NCI-H2081 treated with DMSO at 0.1 percent for 48 hours (cell line): ENCODE measurements at regions not wholly inside any gene's neighbourhood (a gene's known extent, or its start where the extent isn't known, plus 50 kb on each side); places are given as distances from the start of the nearest gene placed in this dataset.

ENCODE experiments used
- DNase-seq: peaks from one replicate; lab custom pipeline; 2025; lab: John Stamatoyannopoulos, UW

GRCh38 chr18:56278421-56279003, 359.9 kb downstream of the TXNL1 start:
- no peak for DNase-seq

DNA sequence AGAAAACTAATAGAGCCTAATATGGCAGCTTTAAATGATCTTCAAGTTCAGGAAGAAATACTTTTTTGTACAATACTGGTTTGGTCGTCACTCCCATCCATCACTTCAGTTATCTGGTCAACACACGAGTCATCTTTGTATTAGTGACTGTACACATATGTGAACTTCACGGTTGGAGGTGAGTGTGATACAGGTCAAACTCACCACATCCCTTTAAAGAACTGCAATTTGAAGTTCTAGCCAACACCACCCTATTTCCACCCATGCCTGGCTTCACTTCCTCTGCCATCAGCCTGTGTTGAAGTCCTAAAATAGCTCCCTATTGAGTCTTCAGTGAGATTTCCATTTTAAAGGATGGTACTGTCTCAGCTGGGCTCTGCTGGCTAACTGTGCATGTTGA, 361.9 kb downstream of the TXNL1 start:
- DNase-seq, result no peak

DNA sequence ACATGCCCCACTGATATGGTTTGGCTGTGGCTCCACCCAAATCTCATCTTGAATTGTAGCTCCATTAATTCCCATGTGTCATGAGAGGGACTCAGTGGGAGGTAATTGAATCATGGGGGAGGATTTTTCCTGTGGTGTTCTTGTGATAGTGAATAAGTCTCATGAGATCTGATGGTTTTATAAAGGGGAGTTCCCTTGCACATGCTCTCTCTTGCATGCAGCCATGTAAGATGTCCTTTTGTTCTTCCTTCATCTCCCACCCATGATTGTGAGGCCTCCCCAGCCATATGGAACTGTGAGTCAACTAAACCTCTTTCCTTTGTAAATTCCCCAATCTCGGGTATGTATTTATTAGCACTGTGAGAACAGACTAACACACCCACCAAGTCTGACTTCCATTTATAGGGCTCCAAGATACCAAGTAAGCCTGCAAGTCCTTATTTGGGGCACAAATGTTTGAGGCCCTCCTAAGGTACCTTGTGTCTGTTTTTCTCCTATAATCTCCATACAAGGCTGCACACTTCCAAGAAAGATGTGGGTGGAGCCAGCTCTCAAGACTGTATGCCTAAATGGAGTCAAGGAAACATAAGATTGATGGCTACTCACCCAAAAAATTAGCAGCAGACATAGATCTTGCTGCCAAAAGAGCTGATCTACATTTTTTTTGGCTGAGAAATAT, 364.7 kb downstream of the TXNL1 start:
- no peak for DNase-seq

DNA sequence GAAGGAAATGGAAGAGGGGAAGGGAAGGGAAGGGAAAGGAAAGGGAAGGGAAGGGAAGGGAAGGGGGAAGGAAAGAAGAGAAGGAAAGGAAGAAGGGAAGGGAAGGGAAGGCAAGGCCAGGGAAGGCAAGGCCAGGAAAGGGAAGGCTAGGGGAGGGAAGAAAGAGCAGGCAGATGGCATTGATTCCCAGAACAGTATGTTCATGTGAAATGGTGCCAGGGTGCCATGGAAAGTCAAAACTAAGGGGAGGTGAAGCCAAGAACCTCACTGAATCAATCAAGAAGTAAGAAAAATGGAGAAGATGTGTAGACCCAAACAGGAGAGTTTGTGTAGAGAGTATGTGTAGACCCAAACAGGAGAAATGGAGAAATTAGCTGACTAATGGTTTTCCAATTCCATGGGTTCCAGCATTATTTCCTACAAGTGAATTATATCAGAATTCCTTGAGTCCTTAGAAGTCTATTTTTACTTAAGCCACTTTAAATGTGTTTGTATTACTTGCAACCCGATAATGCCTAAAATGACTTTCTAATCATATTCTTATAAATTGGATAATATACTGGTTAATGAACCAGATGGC, 367.6 kb downstream of the TXNL1 start:
- DNase-seq, result no peak

GRCh38 chr18:56269958-56270357, 368.4 kb downstream of the TXNL1 start:
- DNase-seq, result no peak

- no peak for DNase-seq
Measured at GRCh38 chr18:56268952-56269351, 369.4 kb downstream of the TXNL1 start.

- no peak for DNase-seq
Measured at GRCh38 chr18:56267334-56267733, 371.1 kb downstream of the TXNL1 start.

DNA sequence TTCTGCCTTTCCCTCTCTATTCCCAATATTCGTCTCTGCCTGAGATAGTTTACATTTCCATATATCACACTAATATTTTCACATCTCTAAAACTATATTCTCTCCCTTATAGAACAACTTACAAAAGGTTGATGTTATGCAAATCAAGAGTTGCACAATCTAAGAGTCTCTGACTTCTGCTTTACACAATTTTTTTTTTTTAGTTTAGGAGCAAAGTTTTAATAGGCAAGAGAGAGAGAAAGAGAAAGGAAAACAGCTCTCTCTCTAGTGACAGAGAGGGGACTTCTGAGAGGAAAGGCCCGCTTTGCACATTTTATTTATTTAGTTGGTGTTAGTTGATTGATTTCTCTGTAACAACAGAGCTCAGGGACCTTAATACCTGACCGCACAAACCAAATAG, 380.2 kb downstream of the TXNL1 start:
- DNase-seq, result no peak

DNA sequence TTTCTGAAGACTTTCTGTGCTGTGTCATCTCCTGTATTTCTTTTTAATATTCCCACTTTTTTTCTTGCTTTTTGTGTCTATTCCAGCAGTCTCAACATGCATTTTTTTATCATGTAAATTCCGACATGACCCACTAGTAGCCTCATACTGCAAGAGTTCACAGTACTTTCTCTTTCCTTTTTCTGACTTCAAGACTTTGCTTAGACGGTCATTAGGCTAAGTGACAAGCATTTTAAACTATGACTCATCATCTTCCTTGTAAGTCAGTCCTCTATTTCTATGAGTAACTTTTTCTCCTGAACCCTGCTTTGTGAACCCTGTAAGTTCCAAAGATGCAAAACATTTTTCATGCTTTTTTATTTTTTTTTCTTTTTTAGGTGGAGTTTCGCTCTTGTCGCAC, 381.2 kb downstream of the TXNL1 start:
- DNase-seq, result no peak

- DNase-seq, result no peak
Measured at GRCh38 chr18:56256659-56257058, 381.7 kb downstream of the TXNL1 start.

DNA sequence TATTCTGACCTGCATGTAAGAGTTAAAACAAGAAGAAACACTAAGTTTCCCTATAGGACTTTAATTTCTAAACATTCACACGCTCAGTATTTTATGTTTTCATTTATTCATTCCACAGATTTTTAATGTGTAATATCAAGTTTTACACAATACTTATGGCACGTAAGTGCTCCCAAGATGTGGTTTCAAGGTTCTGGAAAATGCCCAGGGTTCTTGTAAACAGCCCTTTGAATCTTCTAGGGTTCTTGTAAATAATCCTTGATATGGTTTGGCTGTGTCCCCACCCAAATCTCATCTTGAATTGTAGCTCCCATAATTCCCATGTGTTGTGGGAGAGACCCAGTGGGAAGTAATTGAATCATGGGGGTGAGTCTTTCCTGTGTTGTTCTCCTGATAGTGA, 383.0 kb downstream of the TXNL1 start:
- no peak for DNase-seq

DNA sequence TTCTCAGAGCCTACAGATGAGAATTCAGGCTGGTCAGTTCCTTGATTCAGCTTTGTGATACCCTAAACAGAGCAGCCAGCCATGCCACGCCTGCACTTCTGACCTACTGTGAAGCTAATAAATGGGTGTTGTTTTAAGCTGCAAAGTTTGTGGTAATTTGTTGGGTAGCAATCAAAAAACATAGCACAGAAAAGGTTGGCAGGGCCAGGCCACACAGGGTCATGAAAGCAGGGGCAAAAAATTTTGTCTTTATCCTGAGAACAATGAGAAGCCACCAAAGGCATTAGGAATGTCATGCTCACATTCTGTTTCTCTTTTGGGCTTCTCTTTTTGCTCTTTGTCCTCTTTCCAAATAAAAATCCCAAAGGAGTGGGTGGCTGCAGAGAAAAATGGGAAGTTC, 385.9 kb downstream of the TXNL1 start:
- no peak for DNase-seq

DNA sequence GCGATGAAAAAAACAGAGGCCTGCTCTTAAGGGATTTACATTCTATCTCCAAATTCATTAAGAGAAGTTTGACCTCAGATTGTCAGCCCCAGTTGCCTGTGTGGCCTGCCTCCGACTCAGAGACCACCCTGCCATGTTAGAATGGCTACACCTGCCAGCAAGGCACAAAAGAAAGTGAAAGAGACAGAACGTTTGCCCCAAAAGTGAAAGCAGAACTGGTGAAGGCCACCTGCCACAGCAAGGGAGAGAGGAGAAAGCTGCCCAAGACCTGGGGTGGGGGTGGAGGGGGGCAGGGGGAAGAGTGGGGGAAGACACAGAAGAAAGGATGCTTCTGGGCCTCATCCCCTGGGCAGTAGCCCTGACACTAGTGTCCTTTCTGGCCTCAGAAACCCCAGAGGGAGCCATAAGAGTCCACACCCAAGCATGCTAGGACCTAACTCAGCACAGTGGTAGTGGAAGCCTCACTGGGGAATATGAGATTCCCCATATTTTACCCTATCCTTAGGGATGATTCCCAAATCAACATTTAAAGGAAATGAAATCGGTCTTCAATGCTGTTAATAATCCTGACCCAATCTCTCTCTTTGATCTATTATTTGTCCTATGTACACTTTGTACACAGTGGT, 389.7 kb downstream of the TXNL1 start:
- no peak for DNase-seq

- no peak for DNase-seq
Measured at GRCh38 chr18:56246916-56247315, 391.5 kb downstream of the TXNL1 start.

- no peak for DNase-seq
Measured at GRCh38 chr18:56245866-56246580, 392.4 kb downstream of the TXNL1 start.

- no peak for DNase-seq
Measured at GRCh38 chr18:56240405-56240804, 398.0 kb downstream of the TXNL1 start.

GRCh38 chr18:56238576-56238975, 399.8 kb downstream of the TXNL1 start:
- DNase-seq, result no peak

- no peak for DNase-seq
Measured at GRCh38 chr18:56235481-56236013, 402.8 kb downstream of the TXNL1 start.

DNA sequence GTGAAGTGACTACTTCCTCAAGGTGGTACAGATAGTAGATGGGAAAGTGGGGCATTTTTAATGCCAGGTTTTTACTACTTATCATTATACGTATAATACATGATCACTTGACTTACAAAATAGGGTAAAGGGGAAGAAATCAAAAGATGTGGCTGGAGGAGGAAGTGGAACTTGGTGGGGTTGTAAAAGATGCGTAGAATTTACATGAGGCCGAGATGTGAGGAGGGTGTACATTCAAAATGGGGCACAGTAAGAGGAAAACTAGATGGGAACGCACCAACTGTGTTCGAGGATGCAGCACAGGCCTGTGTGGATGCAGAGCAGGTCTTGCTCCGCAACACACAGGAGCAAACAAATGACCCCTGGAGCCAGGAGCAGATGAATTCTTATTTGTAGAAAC, 403.3 kb downstream of the TXNL1 start:
- no peak for DNase-seq

GRCh38 chr18:56233595-56233994, 404.8 kb downstream of the TXNL1 start:
- no peak for DNase-seq

- no peak for DNase-seq
Measured at GRCh38 chr18:56226025-56226424, 412.4 kb downstream of the TXNL1 start.
